ENCODE measurements at regions not wholly inside any gene's neighbourhood (a gene's known extent, or its start where the extent isn't known, plus 50 kb on each side); places are given as distances from the start of the nearest gene placed in this dataset.
"Not testable (repeated sequence)": the region's sequence is repeated elsewhere in the genome, so short reads cannot be mapped to it uniquely, and the experiment has no call there.

DNA sequence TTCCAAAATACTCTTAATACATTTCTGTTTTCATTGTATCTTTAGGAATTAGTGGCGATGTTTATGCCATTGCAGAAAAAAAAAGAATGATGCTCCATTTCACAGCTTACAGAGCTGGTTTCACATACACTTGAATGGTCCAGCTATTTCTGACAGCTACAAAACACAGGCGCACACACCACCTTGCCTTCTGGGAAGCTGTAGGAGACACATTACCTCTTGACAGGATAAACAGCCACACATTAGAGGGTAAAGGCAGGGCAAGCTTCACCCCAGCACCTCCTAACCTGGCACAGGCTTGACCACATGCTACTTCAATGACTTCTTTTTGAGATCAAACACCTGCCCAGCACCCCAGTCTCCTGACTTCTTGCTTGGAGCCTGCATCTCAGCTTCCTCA, 73.2 kb upstream of the PLGLB2 start:
- not testable (repeated sequence) for DNase-seq (ENCODE audit: low read depth, low spot score)

DNA sequence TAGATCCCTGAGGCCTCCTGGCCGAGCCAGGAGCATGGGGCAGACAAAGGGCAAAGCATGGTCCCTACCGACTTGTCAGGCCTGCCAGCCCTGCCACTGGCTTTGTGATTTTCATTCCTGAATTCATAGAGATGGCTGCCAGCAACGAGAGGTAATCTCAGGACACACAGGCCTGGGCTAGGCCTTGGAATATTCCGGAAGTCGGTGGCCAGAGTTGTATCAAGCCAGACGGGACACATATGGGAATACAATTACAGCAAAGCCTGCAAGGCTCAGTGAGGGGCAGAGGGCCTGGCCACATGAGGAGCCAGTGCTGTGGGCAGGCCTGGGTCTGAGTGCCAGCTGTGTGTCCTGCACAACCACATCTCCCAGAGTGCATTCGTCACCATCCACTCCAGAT, 72.4 kb upstream of the PLGLB2 start:
- not testable (repeated sequence) for DNase-seq (ENCODE audit: low read depth, low spot score)

DNA sequence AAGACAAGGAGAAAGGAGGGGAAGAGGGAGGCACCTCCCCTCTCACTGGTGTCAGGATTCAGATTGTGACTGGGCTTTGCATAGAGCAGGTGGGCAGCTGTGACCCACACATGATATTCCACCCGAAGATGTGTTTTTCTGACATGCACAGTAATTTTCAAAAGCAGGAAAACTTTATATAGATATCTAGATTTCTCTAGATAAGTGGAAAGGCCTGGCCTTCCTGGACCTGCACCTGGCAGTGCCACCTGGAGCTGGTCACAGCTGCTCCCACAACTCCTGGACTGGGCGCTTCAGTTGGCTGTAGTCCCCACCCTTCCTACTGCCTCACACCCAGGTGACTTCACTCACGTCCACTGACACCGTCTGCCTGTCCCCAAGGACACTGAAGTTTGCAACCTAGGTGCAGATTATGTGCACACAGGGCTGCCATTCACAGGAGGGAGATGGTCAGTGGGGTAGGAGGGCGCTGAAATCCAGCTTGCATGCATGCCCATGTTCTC, 70.4 kb upstream of the PLGLB2 start:
- not testable (repeated sequence) for DNase-seq (ENCODE audit: low read depth, low spot score)

DNA sequence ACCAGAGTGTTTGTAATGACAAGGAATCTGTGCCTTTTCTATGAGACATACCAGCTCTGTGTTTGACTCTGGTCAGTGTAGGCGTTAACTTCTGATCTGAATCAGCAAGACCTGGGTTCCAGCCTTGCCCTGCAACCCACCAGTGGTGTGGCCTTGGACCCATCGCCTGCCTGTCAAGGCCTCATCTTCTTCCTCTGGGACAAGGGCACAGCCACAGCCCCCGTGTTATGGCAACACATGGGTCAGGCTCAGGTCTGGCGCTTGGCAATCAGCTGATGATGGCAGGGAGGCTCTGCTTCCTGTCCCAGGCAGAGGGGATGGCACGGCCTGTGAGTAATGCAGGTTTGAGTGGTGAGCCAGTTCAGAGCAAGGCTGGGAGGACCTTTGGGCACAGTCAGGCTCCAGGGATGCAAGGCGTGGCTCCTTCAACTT, 69.1 kb upstream of the PLGLB2 start:
- DNase-seq (ENCODE audit: low read depth, low spot score) = not testable (repeated sequence)

DNA sequence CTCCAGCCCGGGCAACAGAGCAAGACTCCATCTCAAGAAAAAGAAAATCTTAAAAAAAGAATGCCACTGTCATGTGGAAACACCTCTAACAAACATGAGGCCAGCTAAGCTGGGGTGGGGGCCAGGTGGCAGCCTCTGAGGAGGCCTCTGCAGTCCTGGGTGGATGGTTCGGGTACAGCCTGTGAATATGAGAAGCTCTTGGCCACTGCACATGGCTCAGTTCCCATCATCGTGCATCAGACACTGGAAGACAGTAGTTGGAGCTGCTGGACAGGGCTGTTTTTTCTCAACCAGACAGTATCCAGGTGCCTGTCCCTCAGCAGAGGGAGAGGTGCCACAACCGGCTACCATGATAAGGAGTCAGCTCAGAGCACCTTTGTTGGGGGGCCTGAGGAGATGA, 67.9 kb upstream of the PLGLB2 start:
- DNase-seq (ENCODE audit: low read depth, low spot score) = not testable (repeated sequence)

DNA sequence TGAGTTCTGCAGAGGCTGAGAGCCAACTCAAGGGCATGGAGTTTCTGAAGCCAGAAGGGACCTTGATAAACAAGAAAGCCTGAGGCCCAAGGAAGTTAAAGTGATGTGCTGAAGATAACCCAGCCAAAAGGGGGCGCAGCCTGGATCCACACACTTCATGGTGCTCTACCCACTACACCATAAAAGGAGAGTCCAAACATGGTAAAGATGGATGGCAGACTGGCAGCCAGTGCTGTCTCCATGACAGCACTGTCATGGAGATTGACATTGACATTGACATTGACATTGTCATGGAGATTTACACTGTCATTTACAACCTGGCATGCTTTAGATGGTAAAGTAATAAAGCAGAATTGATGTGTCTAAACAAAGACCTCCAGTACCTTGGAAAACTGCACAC, 67.2 kb upstream of the PLGLB2 start:
- not testable (repeated sequence) for DNase-seq (ENCODE audit: low read depth, low spot score)

DNA sequence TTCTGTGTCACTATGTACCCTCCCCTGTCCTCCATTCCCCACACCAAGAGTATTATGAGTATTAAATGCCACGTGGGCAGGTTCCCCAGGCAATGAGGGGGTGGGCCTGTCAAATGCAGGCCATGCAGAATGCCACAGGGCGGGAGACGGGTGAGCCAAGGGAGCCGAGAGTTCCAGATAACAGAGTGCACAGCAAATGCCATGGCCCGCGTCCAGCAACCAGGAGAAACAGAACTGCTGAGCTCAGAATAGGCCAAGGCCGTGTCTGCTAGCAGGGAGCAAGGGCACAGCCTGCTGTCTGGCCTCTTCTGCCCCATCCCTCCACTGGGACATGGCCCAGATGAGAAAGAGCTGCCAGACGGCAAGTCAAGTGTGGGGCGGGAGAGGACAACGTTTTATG, 64.4 kb upstream of the PLGLB2 start:
- DNase-seq (ENCODE audit: low read depth, low spot score) = not testable (repeated sequence)

DNA sequence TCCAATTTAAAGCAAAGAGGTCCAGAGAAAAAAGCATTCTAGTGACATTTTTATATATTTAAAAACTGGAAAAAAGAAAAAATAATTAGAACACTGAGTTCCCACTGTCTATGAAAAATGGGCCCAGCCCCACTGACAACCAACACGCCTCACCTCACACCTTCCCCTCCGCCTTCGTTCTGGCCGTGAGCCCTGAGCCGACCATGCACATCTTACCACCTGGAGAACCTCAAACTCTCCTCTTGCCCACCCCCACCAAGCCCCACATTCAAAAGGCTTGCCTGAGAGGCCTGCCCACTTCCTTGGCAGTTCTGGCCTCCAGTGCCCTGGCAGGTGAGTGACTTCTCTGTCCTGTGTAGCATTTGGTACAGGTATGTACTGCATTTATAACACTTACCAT, 63.9 kb upstream of the PLGLB2 start:
- not testable (repeated sequence) for DNase-seq (ENCODE audit: low read depth, low spot score)

DNA sequence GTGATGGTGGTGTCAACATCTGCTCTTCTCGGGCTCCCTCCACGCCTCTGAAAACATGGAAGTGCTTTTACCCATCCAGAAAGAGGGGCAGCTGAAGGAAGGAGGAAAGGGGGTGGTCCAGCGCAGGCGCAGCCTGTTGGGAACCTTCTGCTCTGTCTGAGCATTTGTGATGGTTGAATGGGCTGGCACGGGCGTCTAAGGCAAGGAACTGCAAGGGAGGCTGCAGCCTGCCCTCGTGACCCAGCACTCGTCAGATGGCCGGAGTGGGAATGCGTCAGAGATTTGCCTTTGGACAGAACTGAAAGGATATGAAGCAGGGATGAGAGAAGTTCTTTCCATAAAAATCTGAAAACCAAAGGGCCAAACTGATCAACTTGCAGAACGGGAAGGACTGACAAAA, 62.3 kb upstream of the PLGLB2 start:
- DNase-seq (ENCODE audit: low read depth, low spot score) = not testable (repeated sequence)

DNA sequence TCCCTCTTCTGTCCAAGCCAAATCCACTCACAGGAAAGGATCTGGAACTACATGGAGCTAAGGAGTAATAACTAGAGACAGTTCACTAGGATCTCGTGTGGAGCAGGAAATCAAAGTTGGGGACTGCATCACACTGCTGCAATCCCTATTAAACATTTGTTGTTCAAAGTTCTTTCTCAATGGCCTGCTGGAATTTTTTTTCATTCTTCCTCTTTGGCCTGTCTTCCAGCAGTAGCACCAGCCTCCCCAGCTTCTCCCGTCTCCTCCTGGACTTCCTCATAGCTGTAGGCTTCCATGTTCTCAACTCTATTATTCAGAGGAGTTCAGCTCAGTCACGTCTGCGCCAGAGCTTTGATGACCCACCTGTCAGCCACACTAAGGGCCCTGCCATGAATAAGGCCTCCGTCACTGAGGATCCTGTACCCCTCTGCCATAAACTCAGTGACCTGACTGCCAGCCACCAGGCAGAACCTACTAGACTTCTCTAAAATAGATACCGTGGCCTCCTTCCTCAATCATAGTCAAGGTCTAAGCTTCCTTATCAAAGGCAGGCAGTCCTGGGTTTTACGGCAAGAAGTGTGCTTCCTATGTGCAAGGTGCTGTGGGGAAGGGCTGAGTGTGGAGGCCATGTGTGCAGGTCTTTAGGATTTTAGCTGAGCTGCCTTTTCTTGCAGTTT, 60.9 kb upstream of the PLGLB2 start:
- not testable (repeated sequence) for DNase-seq (ENCODE audit: low read depth, low spot score)

DNA sequence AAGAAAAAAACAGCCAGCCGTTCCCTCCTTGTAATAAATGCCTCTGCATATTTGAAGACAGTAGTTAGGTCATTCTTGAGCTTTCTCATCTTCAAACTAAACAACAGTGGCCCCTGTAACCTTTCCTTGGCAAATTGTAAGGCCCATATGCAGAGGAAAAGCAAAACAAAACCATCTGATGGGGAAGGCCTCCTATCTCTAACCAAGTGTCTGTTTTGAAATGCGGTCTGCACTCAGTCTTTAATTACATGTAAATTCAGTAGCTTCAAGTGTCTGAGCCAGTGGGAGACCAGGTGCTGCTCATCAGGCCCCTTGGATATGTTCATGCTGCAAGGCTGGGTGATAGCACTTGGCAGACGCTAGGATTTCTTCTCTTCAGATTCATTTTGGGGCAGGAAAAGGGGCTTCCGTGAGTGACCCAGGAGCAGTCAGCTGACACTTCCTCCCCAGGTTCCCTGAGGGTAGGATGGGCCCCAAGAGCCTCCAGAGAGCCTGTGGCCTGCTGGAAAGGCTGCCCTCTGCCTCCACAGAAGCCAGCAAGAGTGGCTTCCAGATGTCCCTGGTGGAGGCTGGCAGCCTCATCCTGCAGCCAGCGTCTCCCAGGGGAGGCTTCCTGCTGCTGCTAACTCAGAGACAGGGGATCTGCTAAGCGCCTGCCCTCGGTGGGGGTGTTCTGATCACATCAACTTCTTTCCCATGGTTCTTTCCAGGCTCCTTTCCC, 60.2 kb upstream of the PLGLB2 start:
- DNase-seq (ENCODE audit: low read depth, low spot score) = not testable (repeated sequence)

DNA sequence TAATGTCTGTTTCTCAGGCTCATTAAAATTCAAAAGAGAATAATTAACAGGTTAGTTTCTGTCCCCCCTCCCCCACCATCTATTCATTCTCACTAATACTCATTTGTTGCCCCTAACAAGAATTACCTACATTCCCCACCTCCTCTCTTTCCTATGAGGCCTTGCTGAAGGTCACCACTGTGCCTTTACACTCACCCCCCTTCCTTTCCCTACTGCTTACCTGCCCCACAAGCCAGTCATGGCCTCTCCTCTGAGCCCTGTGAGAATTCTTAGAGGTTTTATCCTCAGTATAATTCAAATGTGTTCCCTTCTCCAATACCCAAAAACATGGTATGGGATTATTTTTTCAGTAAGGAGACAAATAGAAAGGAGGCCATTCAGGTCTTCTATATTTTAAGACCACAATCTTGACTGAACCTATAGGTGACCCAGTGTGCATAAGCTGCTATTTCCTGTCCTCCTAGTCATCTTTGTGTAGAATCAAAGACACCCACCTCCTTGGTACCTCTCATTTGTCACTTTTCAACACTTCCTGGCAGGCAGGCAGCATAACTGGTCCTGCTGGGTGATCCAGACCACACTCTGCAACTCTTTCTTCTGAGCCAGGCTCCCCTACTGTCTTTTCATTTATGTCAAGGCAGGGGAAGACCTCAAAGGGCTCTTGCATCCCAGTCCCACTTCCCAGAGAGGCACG, 55.8 kb upstream of the PLGLB2 start:
- DNase-seq (ENCODE audit: low read depth, low spot score) = not testable (repeated sequence)

DNA sequence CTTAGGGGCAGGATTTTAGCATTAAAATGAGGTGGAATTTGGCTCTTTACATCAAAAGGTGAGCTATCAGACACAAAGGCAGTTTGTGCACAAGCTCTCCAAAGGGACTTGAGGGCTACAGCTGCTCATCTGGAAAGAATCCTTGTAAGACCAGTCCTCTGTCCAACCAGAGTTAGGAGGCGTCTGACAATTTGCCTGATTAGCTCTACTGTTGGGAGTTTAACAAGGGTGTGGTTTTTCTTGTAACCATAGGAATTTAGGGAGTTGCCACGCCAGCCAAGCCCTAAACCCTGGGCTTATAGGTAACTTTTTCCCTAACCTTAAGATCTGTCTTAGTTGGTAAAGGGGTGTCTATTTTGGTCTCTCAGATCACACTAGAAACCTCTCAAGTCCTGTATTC, 55.0 kb upstream of the PLGLB2 start:
- DNase-seq (ENCODE audit: low read depth, low spot score) = not testable (repeated sequence)

DNA sequence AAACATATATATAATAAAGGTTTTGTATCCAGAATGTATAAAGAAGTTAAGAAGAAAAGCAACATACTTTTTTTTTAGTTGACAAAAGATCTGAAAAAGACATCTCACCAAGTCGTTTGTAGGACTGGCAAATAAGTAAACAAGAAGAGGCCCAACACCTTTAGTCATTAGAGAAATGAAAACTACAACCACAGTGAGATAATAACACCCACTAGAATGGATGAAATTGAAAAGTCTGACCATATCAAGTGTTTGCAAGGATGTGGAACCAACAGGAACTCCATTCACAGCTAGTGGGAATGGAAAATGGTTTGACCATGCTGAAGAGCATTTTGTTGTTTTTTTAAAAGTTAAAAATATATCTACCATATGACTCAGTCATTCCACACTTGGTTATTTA, 54.0 kb upstream of the PLGLB2 start:
- not testable (repeated sequence) for DNase-seq (ENCODE audit: low read depth, low spot score)

DNA sequence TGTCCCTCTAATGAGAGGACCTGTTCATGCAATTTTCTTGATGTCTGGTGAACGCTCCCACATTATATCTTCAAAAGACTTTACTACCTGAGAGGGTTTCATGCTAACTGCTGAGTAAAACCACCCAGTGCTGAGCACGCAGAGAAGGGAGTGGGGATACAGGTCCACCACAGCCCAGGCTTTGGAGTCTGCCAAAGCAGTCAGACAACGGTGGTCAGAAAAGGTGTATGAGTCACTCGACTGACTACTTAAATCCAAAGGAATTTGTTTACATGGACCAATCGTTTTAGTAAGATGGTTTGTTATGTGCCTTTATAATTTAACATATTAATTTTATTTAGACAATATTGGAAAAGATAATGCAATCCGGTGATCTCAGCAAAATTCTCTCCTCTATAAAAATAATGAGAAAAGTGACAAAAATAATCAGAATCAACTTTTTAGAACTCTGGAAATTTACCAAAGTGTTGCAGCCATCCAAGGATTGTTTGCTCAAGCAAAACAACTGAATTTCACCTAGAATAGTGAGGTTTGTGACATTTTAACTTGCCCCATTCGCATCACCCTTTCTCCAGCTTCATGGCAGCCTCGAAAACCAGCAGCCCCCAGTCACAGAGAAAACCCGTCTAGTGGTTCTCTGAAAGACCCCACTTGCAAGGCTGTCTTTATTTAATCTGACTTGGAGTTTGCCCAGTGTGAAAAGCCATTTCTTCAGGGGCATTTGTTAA, 52.1 kb upstream of the PLGLB2 start:
- not testable (repeated sequence) for DNase-seq (ENCODE audit: low read depth, low spot score)
